OCI-LY1 (cell line): ENCODE measurements at regions not wholly inside any gene's neighbourhood (a gene's known extent, or its start where the extent isn't known, plus 50 kb on each side); places are given as distances from the start of the nearest gene placed in this dataset.

Experiments used
- H2AFZ ChIP-seq: fragments of 200-600 bp; sonication (generic), shearing (Covaris generic); 2 replicates; pipeline ENCODE4 v1.6.0; 2014; ENCODE audit warnings: antibody characterized with exemption, mild to moderate bottlenecking, low read length
- H3F3A ChIP-seq: fragments of 200-600 bp; sonication (generic), shearing (Covaris generic); 2 replicates; pipeline ENCODE4 v1.6.0; 2014; ENCODE audit warnings: mild to moderate bottlenecking, antibody characterized with exemption, low read length, moderate library complexity; ENCODE audit not compliant: insufficient read depth
- H3K27ac ChIP-seq: fragments of 200-600 bp; sonication (generic); 2 replicates; pipeline ENCODE4 v1.5.1; 2014; ENCODE audit warnings: low read length, mixed run types, mild to moderate bottlenecking, low read depth; ENCODE audit not compliant: poor library complexity, severe bottlenecking
- H3K27me3 ChIP-seq: fragments of 200-600 bp; sonication (generic); 2 replicates; pipeline ENCODE4 v1.6.0; 2014; ENCODE audit warnings: antibody characterized with exemption, mild to moderate bottlenecking, low read length, moderate library complexity; ENCODE audit not compliant: insufficient read depth
- H3K36me3 ChIP-seq: fragments of 200-600 bp; sonication (generic); 2 replicates; pipeline ENCODE4 v1.6.1; 2014; ENCODE audit warnings: mild to moderate bottlenecking, antibody characterized with exemption, low read length, moderate library complexity, mixed read lengths; ENCODE audit not compliant: insufficient read depth
- H3K4me1 ChIP-seq: fragments of 200-600 bp; sonication (generic); 2 replicates; pipeline ENCODE4 v1.5.1; 2014; ENCODE audit warnings: mild to moderate bottlenecking, low read length, moderate library complexity; ENCODE audit not compliant: insufficient read depth, severe bottlenecking
- H3K4me2 ChIP-seq: fragments of 200-600 bp; sonication (generic), shearing (Covaris generic); 2 replicates; pipeline ENCODE4 v1.6.1; 2014; ENCODE audit warnings: low read length
- H3K4me3 ChIP-seq: fragments of 200-600 bp; sonication (generic); 2 replicates; pipeline ENCODE4 v1.5.1; 2014; ENCODE audit warnings: low read length, low read depth, mild to moderate bottlenecking, mixed read lengths; ENCODE audit not compliant: poor library complexity, severe bottlenecking
- H3K79me2 ChIP-seq: fragments of 200-600 bp; shearing (Covaris generic); 2 replicates; pipeline ENCODE4 v1.6.1; 2016; ENCODE audit warnings: mixed run types, low read length, mixed read lengths; ENCODE audit not compliant: insufficient read depth
- H3K9ac ChIP-seq: fragments of 200-600 bp; sonication (generic), shearing (Covaris generic); 2 replicates; pipeline ENCODE4 v1.6.1; 2014; ENCODE audit warnings: mild to moderate bottlenecking, low read length, mixed read lengths
- H3K9me2 ChIP-seq: fragments of 200-600 bp; sonication (generic), shearing (Covaris generic); 2 replicates; pipeline ENCODE4 v1.6.1; 2014; ENCODE audit warnings: low read depth, mild to moderate bottlenecking, low read length, mixed read lengths
- H3K9me3 ChIP-seq: fragments of 200-600 bp; shearing (Covaris generic); 2 replicates; pipeline ENCODE4 v1.6.1; 2014; ENCODE audit warnings: low read length, mixed read lengths
- H4K20me1 ChIP-seq: fragments of 200-600 bp; sonication (generic), shearing (Covaris generic); 2 replicates; pipeline ENCODE4 v1.6.0; 2016; ENCODE audit warnings: mild to moderate bottlenecking, low read length; ENCODE audit not compliant: insufficient read depth
- CTCF ChIP-seq: fragments of 200-600 bp; sonication (generic), shearing (Covaris generic); IDR thresholded peaks from 2 replicates; pipeline ENCODE4 v1.5.1; 2017; ENCODE audit warnings: mild to moderate bottlenecking, antibody characterized with exemption, low read length, moderate library complexity, mixed read lengths
- EZH2 ChIP-seq: fragments of 200-600 bp; sonication (generic), shearing (Covaris generic); IDR thresholded peaks from 2 replicates; pipeline ENCODE4 v1.8.0; 2017; ENCODE audit warnings: borderline replicate concordance, mixed run types, mild to moderate bottlenecking, antibody characterized with exemption, low read length, moderate library complexity, mixed read lengths

GRCh38 chr12:69000540-69001243 lies 67.7 kb upstream of the CPM start:
- TF ChIP-seq CTCF (no peak), EZH2 (no peak)
- no peaks in the 10 kb centered on the region for H3K27me3 ChIP-seq
- H2AFZ ChIP-seq, result no peak overlapping the region
- no peaks in the 10 kb centered on the region for H3K9me2 ChIP-seq
- H3K9me3 ChIP-seq, result no peaks in the 10 kb centered on the region
- H4K20me1 ChIP-seq, result no peaks in the 10 kb centered on the region
- H3K36me3 ChIP-seq, result no peaks in the 10 kb centered on the region
- H3K4me3 ChIP-seq, result no peak overlapping the region
- H3F3A ChIP-seq, result no peaks in the 10 kb centered on the region
- H3K9ac ChIP-seq, result no peak overlapping the region
- H3K79me2 ChIP-seq, result no peaks in the 10 kb centered on the region
- H3K4me1 ChIP-seq, result no peaks in the 10 kb centered on the region
- H3K27ac ChIP-seq, result no peak overlapping the region
- H3K4me2 ChIP-seq, result no peak overlapping the region

GRCh38 chr12:69001251-69001650 lies 68.3 kb upstream of the CPM start:
- H3K79me2 ChIP-seq, result no peaks in the 10 kb centered on the region
- TF ChIP-seq EZH2 (no peak), CTCF (no peak)
- H3K36me3 ChIP-seq, result no peaks in the 10 kb centered on the region
- no peaks in the 10 kb centered on the region for H3K9me3 ChIP-seq
- H2AFZ ChIP-seq, result no peak overlapping the region
- H3K4me1 ChIP-seq, result no peaks in the 10 kb centered on the region
- no peak overlapping the region for H3K27ac ChIP-seq
- no peaks in the 10 kb centered on the region for H3K27me3 ChIP-seq
- no peaks in the 10 kb centered on the region for H3F3A ChIP-seq
- no peak overlapping the region for H3K4me3 ChIP-seq
- H3K9ac ChIP-seq, result no peak overlapping the region
- no peak overlapping the region for H3K4me2 ChIP-seq
- H3K9me2 ChIP-seq, result no peaks in the 10 kb centered on the region
- no peaks in the 10 kb centered on the region for H4K20me1 ChIP-seq

- Histone ChIP-seq H3K9ac (no peak overlapping the region), H4K20me1 (no peaks in the 10 kb centered on the region), H3K4me2 (no peak overlapping the region), H3K4me1 (no peaks in the 10 kb centered on the region), H3K36me3 (no peaks in the 10 kb centered on the region), H3K9me3 (no peaks in the 10 kb centered on the region), H3F3A (no peaks in the 10 kb centered on the region; the same call in 1 of the 2 replicates), H3K9me2 (no peaks in the 10 kb centered on the region), H3K4me3 (no peak overlapping the region), H2AFZ (no peak overlapping the region), H3K79me2 (no peaks in the 10 kb centered on the region), H3K27ac (no peak overlapping the region), H3K27me3 (no peaks in the 10 kb centered on the region)
- TF ChIP-seq CTCF (no peak), EZH2 (no peak)
Observed at GRCh38 chr12:69002969-69003368, 70.0 kb upstream of the CPM start.
